ENCODE measurements at regions not wholly inside any gene's neighbourhood (a gene's known extent, or its start where the extent isn't known, plus 50 kb on each side); places are given as distances from the start of the nearest gene placed in this dataset.

DNA sequence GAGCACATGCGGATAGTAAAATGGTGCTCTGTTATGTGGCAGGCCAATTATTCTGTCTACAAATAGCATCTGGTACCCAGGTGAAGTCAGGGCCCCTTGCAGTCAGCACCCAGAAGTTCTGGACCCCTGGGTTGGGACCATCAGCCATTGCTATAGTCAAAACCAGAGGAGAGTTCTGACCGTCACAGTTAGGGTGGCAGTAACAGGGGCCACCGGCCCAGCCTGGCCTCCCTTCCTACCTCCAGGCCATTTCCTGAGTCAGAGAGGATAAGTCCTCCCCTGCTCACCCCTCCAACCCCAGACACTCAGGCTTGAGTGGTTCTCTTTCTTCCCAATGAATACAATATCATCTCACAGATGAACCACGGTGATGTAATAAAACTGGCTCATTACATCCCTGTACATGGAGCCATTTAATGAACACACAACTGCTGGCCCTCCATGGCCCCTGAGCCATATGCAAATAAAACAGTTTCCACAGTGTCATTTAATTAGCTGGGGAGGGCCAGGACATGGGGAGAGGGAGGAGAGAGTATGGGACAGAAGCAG is 673.6 kb downstream of the MATN1 start:
- Histone ChIP-seq H3K27ac (no peak overlapping the region), H3K4me1 (no peaks in the 10 kb centered on the region), H3K36me3 (no peaks in the 10 kb centered on the region), H3K27me3 (peaks cover 0 to 51% (median 26%) of the 10 kb centered on the region in 7 donors), H3K4me3 (no peak overlapping the region), H3K9me3 (no peaks in the 10 kb centered on the region)
- intact Hi-C loops (cut with DNase I) = no loop called here
- DNase-seq = no peak
- TF ChIP-seq, protein P1, sequence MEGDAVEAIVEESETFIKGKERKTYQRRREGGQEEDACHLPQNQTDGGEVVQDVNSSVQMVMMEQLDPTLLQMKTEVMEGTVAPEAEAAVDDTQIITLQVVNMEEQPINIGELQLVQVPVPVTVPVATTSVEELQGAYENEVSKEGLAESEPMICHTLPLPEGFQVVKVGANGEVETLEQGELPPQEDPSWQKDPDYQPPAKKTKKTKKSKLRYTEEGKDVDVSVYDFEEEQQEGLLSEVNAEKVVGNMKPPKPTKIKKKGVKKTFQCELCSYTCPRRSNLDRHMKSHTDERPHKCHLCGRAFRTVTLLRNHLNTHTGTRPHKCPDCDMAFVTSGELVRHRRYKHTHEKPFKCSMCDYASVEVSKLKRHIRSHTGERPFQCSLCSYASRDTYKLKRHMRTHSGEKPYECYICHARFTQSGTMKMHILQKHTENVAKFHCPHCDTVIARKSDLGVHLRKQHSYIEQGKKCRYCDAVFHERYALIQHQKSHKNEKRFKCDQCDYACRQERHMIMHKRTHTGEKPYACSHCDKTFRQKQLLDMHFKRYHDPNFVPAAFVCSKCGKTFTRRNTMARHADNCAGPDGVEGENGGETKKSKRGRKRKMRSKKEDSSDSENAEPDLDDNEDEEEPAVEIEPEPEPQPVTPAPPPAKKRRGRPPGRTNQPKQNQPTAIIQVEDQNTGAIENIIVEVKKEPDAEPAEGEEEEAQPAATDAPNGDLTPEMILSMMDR (IDR thresholded peaks at IDR 0.05) = no peak
- 78 to 83% methylated on average over 4 of the region's 4 CpGs for WGBS, 2 donors
- ATAC-seq = no peak

DNA sequence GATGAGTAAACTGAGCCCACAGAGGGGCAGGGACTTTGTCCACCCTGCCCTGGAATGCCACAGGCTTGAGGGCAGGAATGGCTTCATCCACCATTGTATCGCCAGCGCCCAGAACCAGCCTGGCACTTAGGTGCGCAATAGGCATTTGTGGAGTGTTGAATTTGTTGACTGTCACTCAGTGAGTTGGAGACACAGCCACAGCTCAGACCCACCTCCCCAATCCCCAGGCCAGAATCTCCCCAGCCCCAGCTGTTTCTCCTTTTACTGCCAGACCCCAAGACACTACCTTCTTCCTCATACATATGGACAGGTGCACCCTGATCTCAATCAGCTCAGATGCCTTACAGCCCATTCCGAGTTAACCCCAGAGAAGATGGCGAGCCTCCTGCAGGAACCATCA is 674.5 kb downstream of the MATN1 start:
- Histone ChIP-seq H3K9me3 (no peaks in the 10 kb centered on the region), H3K27ac (no peak overlapping the region), H3K4me1 (no peaks in the 10 kb centered on the region), H3K36me3 (no peaks in the 10 kb centered on the region), H3K4me3 (no peak overlapping the region), H3K27me3 (peaks cover 0 to 42% (median 17%) of the 10 kb centered on the region in 7 donors)
- TF ChIP-seq, protein P1 (IDR thresholded peaks at IDR 0.05) = no peak
- no peak for DNase-seq
- intact Hi-C loops (cut with DNase I) = no loop called here
- ATAC-seq = no peak
- WGBS, 2 donors = 92 to 94% methylated on average over 5 of the region's 5 CpGs

DNA sequence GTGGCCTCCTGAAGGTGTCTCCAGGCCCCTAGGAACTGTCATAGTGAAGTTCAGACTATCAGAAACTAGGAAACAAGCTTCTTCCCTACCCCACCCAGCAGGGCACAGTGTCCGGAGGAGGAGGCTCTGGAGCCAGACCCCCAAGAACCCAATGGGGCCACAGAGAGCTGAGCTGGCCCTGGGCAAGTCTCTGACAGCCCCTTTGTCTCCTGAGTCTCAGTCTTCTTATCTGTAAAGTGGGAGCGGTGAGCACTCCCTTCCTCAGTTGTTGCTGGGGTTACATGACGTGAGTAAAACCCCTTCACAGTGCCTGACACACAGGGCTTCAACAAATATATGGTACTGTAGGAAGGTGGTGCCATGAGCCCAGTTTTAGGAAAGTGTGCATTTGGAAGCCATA is 675.8 kb downstream of the MATN1 start:
- no peak for ATAC-seq
- Histone ChIP-seq H3K27me3 (peaks cover 0 to 30% (median 7%) of the 10 kb centered on the region in 7 donors), H3K27ac (no peak overlapping the region), H3K9me3 (peaks cover 0 to 8% (median 0%) of the 10 kb centered on the region in 11 donors), H3K36me3 (no peaks in the 10 kb centered on the region), H3K4me1 (no peaks in the 10 kb centered on the region), H3K4me3 (no peak overlapping the region)
- no peak for DNase-seq
- intact Hi-C loops (cut with DNase I) = no loop called here
- TF ChIP-seq, protein P1 (IDR thresholded peaks at IDR 0.05) = no peak
- 78 to 90% methylated on average over 3 of the region's 3 CpGs for WGBS, 2 donors

DNA sequence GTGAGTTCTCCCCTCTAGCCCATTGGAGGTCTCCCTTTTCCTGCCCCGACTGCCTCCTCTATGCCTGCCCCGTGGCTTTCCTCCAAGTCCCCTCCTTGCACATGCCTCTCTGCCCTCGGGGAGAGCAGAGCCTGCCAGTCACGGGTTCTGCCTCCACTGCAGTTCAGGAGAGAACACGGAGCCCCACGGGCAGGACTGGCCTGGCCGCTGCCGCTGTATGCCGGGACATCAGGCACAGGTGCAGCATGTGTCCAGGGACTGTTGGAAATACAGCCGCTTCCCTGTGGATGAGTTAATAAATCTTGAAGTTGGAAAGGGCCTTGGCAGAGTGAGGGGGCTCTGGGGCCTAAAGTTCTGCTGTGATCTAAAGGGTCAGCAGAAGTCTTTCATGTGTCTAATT is 676.6 kb downstream of the MATN1 start:
- no peak overlapping the region for H3K4me3 ChIP-seq
- peaks cover 0 to 10% (median 0%) of the 10 kb centered on the region in 11 donors for H3K9me3 ChIP-seq
- H3K27ac ChIP-seq = no peak overlapping the region
- intact Hi-C loops (cut with DNase I) = no loop called here
- TF ChIP-seq, protein P1 (IDR thresholded peaks at IDR 0.05) = no peak
- no peak for ATAC-seq
- WGBS, 2 donors = 84 to 92% methylated on average over 10 of the region's 10 CpGs
- peaks cover 0 to 21% (median 4%) of the 10 kb centered on the region in 7 donors for H3K27me3 ChIP-seq
- no peak for DNase-seq
- H3K36me3 ChIP-seq = no peaks in the 10 kb centered on the region
- no peaks in the 10 kb centered on the region for H3K4me1 ChIP-seq

All from heart right ventricle (tissue), 16 donors.